Endothelial cell of umbilical vein (primary cell): ENCODE measurements at regions not wholly inside any gene's neighbourhood (a gene's known extent, or its start where the extent isn't known, plus 50 kb on each side); places are given as distances from the start of the nearest gene placed in this dataset.

ENCODE experiments used
- BruUV-seq: library from RNA; stranded (reverse); fragments of 400-500 nt; replicated peaks from 2 replicates; lab custom pipeline; 2021; lab: Mats Ljungman, UMichigan
- CTCF ChIA-PET: fragments of 300-600, 350-600 bp; sonication (Branson Sonifier 250); formaldehyde crosslinking; loops from one replicate; lab custom pipeline; 2021; ENCODE audit warnings: antibody characterized with exemption, inconsistent platforms; lab: Charles Lee
- POLR2A ChIA-PET: fragments of 300-600, 350-600 bp; sonication (Branson Sonifier 250); formaldehyde crosslinking; loops from one replicate; lab custom pipeline; 2021; ENCODE audit warnings: antibody characterized with exemption, inconsistent platforms; lab: Charles Lee
- DNase-seq: peaks from one replicate; pipeline ENCODE4 v3.0.0-alpha.2; 2011; ENCODE audit warnings: low read depth, low spot score
- FAIRE-seq: peaks from 2 replicates; lab custom pipeline; 2011; peaks lifted over from hg19 to GRCh38; lab: Jason Lieb, UNC
- H2AFZ ChIP-seq: 2 replicates; pipeline ENCODE4 v1.6.0; 2012; ENCODE audit warnings: low read depth, low read length, control low read depth, inconsistent platforms
- H3K27ac ChIP-seq: 2 replicates; pipeline ENCODE4 v1.5.1; 2011; ENCODE audit warnings: low read depth, mild to moderate bottlenecking, control low read depth, low read length, moderate library complexity; ENCODE audit not compliant: insufficient read depth
- H3K27me3 ChIP-seq, 2 experiments: 2 replicates each; pipeline versions ENCODE4 v1.6.0 to v1.6.1; 2011; ENCODE audit warnings: low read length in 2 of 2, mixed read lengths in 1 of 2; ENCODE audit not compliant: control insufficient read depth in 2 of 2, insufficient read depth in 2 of 2
- H3K36me3 ChIP-seq, 2 experiments: 2 replicates in 1 of 2; 3 replicates in 1 of 2; pipeline ENCODE4 v1.5.1; 2011; ENCODE audit warnings: low read length in 2 of 2, mild to moderate bottlenecking in 1 of 2, moderate library complexity in 1 of 2; ENCODE audit not compliant: control insufficient read depth in 2 of 2, insufficient read depth in 2 of 2; ENCODE audit errors: extremely low read depth in 1 of 2
- H3K4me1 ChIP-seq: 3 replicates; pipeline ENCODE4 v1.5.1; 2011; ENCODE audit warnings: mild to moderate bottlenecking, low read length; ENCODE audit not compliant: control insufficient read depth, insufficient read depth; ENCODE audit errors: extremely low read depth
- H3K4me2 ChIP-seq: 2 replicates; pipeline ENCODE4 v1.6.1; 2011; ENCODE audit warnings: low read length, control low read depth, mixed read lengths; ENCODE audit not compliant: insufficient read depth
- H3K4me3 ChIP-seq, 3 experiments: fragments of 200-600 bp in 1 of 3; sonication (generic), shearing (Covaris generic) in 1 of 3; replicated peaks in 1 of 3; 2 replicates each; pipeline ENCODE4 v1.5.1; 2011 to 2016; ENCODE audit warnings: control low read depth in 3 of 3, low read length in 3 of 3, mild to moderate bottlenecking in 2 of 3, inconsistent platforms in 1 of 3, low read depth in 1 of 3, moderate library complexity in 1 of 3; ENCODE audit not compliant: insufficient read depth in 1 of 3
- H3K79me2 ChIP-seq: 2 replicates; pipeline ENCODE4 v1.6.0; 2012; ENCODE audit warnings: low read length, inconsistent platforms; ENCODE audit not compliant: control insufficient read depth, insufficient read depth
- H3K9ac ChIP-seq: replicated peaks from 2 replicates; pipeline ENCODE3; 2011; ENCODE audit warnings: low read length, control low read depth; ENCODE audit not compliant: insufficient read depth; ENCODE audit errors: extremely low read depth
- H3K9me1 ChIP-seq: replicated peaks from 3 replicates; pipeline ENCODE4 v1.6.0; 2011; ENCODE audit warnings: mild to moderate bottlenecking, low read length; ENCODE audit not compliant: control insufficient read depth, insufficient read depth; ENCODE audit errors: extremely low read depth
- H3K9me3 ChIP-seq: replicated peaks from 2 replicates; pipeline ENCODE4 v1.5.1; 2012; ENCODE audit warnings: low read length, inconsistent platforms; ENCODE audit not compliant: control insufficient read depth, insufficient read depth
- H4K20me1 ChIP-seq: replicated peaks from 2 replicates; pipeline ENCODE3; 2011; ENCODE audit warnings: mild to moderate bottlenecking, low read length; ENCODE audit not compliant: control insufficient read depth, insufficient read depth; ENCODE audit errors: extremely low read depth
- CTCF ChIP-seq, 2 donors: IDR thresholded peaks; 1 replicate in 1 of 2; 2 replicates in 1 of 2; pipeline ENCODE4 v1.5.1; 2011; ENCODE audit warnings: low read length in 2 of 2, mild to moderate bottlenecking in 2 of 2, moderate library complexity in 2 of 2, control low read depth in 1 of 2, inconsistent platforms in 1 of 2, low read depth in 1 of 2; ENCODE audit not compliant: insufficient read depth in 1 of 2; ENCODE audit errors: extremely low read depth in 1 of 2
- EZH2 ChIP-seq: IDR thresholded peaks from 2 replicates; pipeline ENCODE4 v1.6.1; 2012; ENCODE audit warnings: borderline replicate concordance, low read depth, mild to moderate bottlenecking, moderate library complexity, low read length, inconsistent platforms; ENCODE audit not compliant: severe bottlenecking
- FOS ChIP-seq: IDR thresholded peaks from 2 replicates; pipeline ENCODE4 v1.6.1; 2011; ENCODE audit warnings: mild to moderate bottlenecking, low read length, moderate library complexity, borderline replicate concordance; ENCODE audit not compliant: insufficient read depth
- GATA2 ChIP-seq: IDR thresholded peaks from 2 replicates; pipeline ENCODE4 v1.7.0; 2011; ENCODE audit warnings: low read depth, mild to moderate bottlenecking, moderate library complexity, mixed read lengths, low read length; ENCODE audit not compliant: insufficient read length, insufficient read depth
- JUN ChIP-seq: IDR thresholded peaks from 2 replicates; pipeline ENCODE4 v1.6.1; 2011; ENCODE audit warnings: borderline replicate concordance, low read depth; ENCODE audit not compliant: insufficient read length, insufficient read depth
- MAX ChIP-seq: IDR thresholded peaks from 2 replicates; pipeline ENCODE4 v1.6.1; 2011; ENCODE audit not compliant: insufficient read depth, insufficient read length
- MYC ChIP-seq: IDR thresholded peaks from one replicate; pipeline ENCODE4 v1.6.1; 2011; ENCODE audit warnings: mild to moderate bottlenecking, low read depth, low read length
- POLR2A ChIP-seq: IDR thresholded peaks from 2 replicates; pipeline ENCODE4 v1.6.1; 2012; ENCODE audit warnings: low read depth, mild to moderate bottlenecking, control low read depth, low read length
- POLR2AphosphoS5 ChIP-seq: IDR thresholded peaks from 2 replicates; pipeline ENCODE4 v1.6.1; 2012; ENCODE audit warnings: low read depth, mild to moderate bottlenecking, control low read depth, low read length, moderate library complexity; ENCODE audit not compliant: insufficient read depth
- dilution Hi-C: fragments of 300-500 bp; cut with MboI; formaldehyde crosslinking; loops from one replicate; pipeline ENCODE4 v1.15.0; 2019; ENCODE audit warnings: low sequenced_read_pairs; ENCODE audit not compliant: extremely low pct_ligation_motif_present
- intact Hi-C: fragments of 100-400 bp; cut with micrococcal nuclease; formaldehyde crosslinking; loops from one replicate; pipeline ENCODE4 v1.10.0; 2022

GRCh38 chr7:17227766-17228490, 70.5 kb upstream of the AHR start:
- Histone ChIP-seq H3K9ac (no peak overlapping the region), H3K4me1 (no peaks in the 10 kb centered on the region), H2AFZ (no peak overlapping the region), H3K4me3 (no peak overlapping the region), H3K4me2 (no peak overlapping the region), H4K20me1 (no peaks in the 10 kb centered on the region), H3K9me1 (no peaks in the 10 kb centered on the region), H3K79me2 (no peaks in the 10 kb centered on the region), H3K9me3 (no peaks in the 10 kb centered on the region), H3K36me3 (no peaks in the 10 kb centered on the region), H3K27me3 (no peaks in the 10 kb centered on the region), H3K27ac (no peak overlapping the region)
- dilution Hi-C loops (no loop called here), intact Hi-C loops (no loop called here)
- TF ChIP-seq MAX (no peak), EZH2 (no peak), POLR2AphosphoS5 (no peak), GATA2 (no peak), JUN (no peak), POLR2A (no peak), MYC (no peak), CTCF (IDR thresholded peaks at IDR 0.05; ENCODE audit: extremely low read depth in 1 of 2, insufficient read depth in 1 of 2, low read depth in 1 of 2, low read length in 2 of 2) (no peak), FOS (no peak)
- no TSS peak for BruUV-seq
- CTCF ChIA-PET: interaction anchor here (0.8 to 1.2 kb wide), 2 partner anchors 15 to 19 kb away, joined by 3 read pairs; no protein-coding TSS in a partner anchor
- no peak for FAIRE-seq
- no peak for DNase-seq
- POLR2A ChIA-PET: no interaction called here
